ENCODE measurements at regions not wholly inside any gene's neighbourhood (a gene's known extent, or its start where the extent isn't known, plus 50 kb on each side); places are given as distances from the start of the nearest gene placed in this dataset.

GRCh38 chr1:34688006-34688741 lies 66.7 kb upstream of the GJB5 start:
- DNase-seq: no peak

GRCh38 chr1:34690269-34690668 lies 64.6 kb upstream of the GJB5 start:
- Histone ChIP-seq H3K4me3 (no peak overlapping the region), H4K20me1 (ENCODE audit: insufficient read depth) (no peaks in the 10 kb centered on the region; the same call in 1 of the 2 replicates), H3F3A (ENCODE audit: insufficient read depth, low read depth) (no peaks in the 10 kb centered on the region), H3K9me3 (ENCODE audit: insufficient read depth, low read depth) (no peaks in the 10 kb centered on the region; the same call in 1 of the 2 replicates), H3K36me3 (ENCODE audit: low read depth) (no peaks in the 10 kb centered on the region), H2AFZ (no peak overlapping the region), H3K79me2 (ENCODE audit: low read depth) (no peaks in the 10 kb centered on the region), H3K27me3 (ENCODE audit: insufficient read depth, low read depth) (peaks cover 41% of the 10 kb centered on the region), H3K4me2 (no peak overlapping the region), H3K27ac (no peak overlapping the region), H3K9me2 (ENCODE audit: insufficient read depth) (peaks cover 6% of the 10 kb centered on the region), H3K4me1 (replicated peaks; ENCODE audit: insufficient read depth) (no peaks in the 10 kb centered on the region)
- no TSS peak for BruUV-seq (replicated peaks)
- DNase-seq: no peak
- ChIA-PET CTCF (no interaction called here), POLR2A (ENCODE audit: unreplicated experiment) (interaction anchor here (0.7 kb wide), 1 partner anchor 92 kb away, joined by 7 read pairs; no protein-coding TSS in a partner anchor)
- intact Hi-C loops (cut with micrococcal nuclease; ENCODE audit: unreplicated experiment): no loop called here
- TF ChIP-seq EZH2 (IDR thresholded peaks at IDR 0.05; ENCODE audit: low read depth) (no peak), CTCF (conservative IDR thresholded peaks at IDR 0.05) (no peak)

More at GRCh38 chr1:34688006-34688741, 66.7 kb upstream of the GJB5 start:
- no peaks in the 10 kb centered on the region for H3K4me1 ChIP-seq (replicated peaks; ENCODE audit: insufficient read depth)
- TF ChIP-seq EZH2 (IDR thresholded peaks at IDR 0.05; ENCODE audit: low read depth) (no peak), CTCF (conservative IDR thresholded peaks at IDR 0.05) (no peak)
- H3K36me3 ChIP-seq (ENCODE audit: low read depth): no peaks in the 10 kb centered on the region
- BruUV-seq (replicated peaks): no TSS peak
- peaks cover 3% of the 10 kb centered on the region for H3K9me2 ChIP-seq (ENCODE audit: insufficient read depth)
- intact Hi-C loops (cut with micrococcal nuclease; ENCODE audit: unreplicated experiment): no loop called here
- H3K27ac ChIP-seq: no peak overlapping the region
- ChIA-PET POLR2A (ENCODE audit: unreplicated experiment) (no interaction called here), CTCF (no interaction called here)
- H4K20me1 ChIP-seq (ENCODE audit: insufficient read depth): no peaks in the 10 kb centered on the region; the same call in 1 of the 2 replicates
- peaks cover 31% of the 10 kb centered on the region for H3K27me3 ChIP-seq (ENCODE audit: insufficient read depth, low read depth)
- H3K4me3 ChIP-seq: no peak overlapping the region
- no peak overlapping the region for H2AFZ ChIP-seq
- no peaks in the 10 kb centered on the region; the same call in 1 of the 2 replicates for H3K9me3 ChIP-seq (ENCODE audit: insufficient read depth, low read depth)
- H3K4me2 ChIP-seq: no peak overlapping the region
- no peaks in the 10 kb centered on the region for H3K79me2 ChIP-seq (ENCODE audit: low read depth)
- H3F3A ChIP-seq (ENCODE audit: insufficient read depth, low read depth): no peaks in the 10 kb centered on the region

GRCh38 chr1:34693081-34693480 lies 61.8 kb upstream of the GJB5 start:
- no peak overlapping the region for H3K4me2 ChIP-seq
- ChIA-PET CTCF (no interaction called here), POLR2A (ENCODE audit: unreplicated experiment) (no interaction called here)
- no peaks in the 10 kb centered on the region for H3K36me3 ChIP-seq (ENCODE audit: low read depth)
- intact Hi-C loops (cut with micrococcal nuclease; ENCODE audit: unreplicated experiment): no loop called here
- no peaks in the 10 kb centered on the region for H3F3A ChIP-seq (ENCODE audit: insufficient read depth, low read depth)
- no peaks in the 10 kb centered on the region for H3K79me2 ChIP-seq (ENCODE audit: low read depth)
- H2AFZ ChIP-seq: no peak overlapping the region
- BruUV-seq (replicated peaks): no TSS peak
- no peak for DNase-seq
- TF ChIP-seq CTCF (conservative IDR thresholded peaks at IDR 0.05) (no peak), EZH2 (IDR thresholded peaks at IDR 0.05; ENCODE audit: low read depth) (no peak)
- H3K27ac ChIP-seq: no peak overlapping the region
- no peaks in the 10 kb centered on the region; the same call in 1 of the 2 replicates for H4K20me1 ChIP-seq (ENCODE audit: insufficient read depth)
- H3K27me3 ChIP-seq (ENCODE audit: insufficient read depth, low read depth): peaks cover 46% of the 10 kb centered on the region
- peaks cover 6% of the 10 kb centered on the region; the same call in 1 of the 2 replicates for H3K9me2 ChIP-seq (ENCODE audit: insufficient read depth)
- H3K4me1 ChIP-seq (replicated peaks; ENCODE audit: insufficient read depth): no peaks in the 10 kb centered on the region
- H3K9me3 ChIP-seq (ENCODE audit: insufficient read depth, low read depth): no peaks in the 10 kb centered on the region; the same call in 1 of the 2 replicates
- H3K4me3 ChIP-seq: no peak overlapping the region

All from PC-9 (cell line).